ENCODE measurements at regions not wholly inside any gene's neighbourhood (a gene's known extent, or its start where the extent isn't known, plus 50 kb on each side); places are given as distances from the start of the nearest gene placed in this dataset.

DNA sequence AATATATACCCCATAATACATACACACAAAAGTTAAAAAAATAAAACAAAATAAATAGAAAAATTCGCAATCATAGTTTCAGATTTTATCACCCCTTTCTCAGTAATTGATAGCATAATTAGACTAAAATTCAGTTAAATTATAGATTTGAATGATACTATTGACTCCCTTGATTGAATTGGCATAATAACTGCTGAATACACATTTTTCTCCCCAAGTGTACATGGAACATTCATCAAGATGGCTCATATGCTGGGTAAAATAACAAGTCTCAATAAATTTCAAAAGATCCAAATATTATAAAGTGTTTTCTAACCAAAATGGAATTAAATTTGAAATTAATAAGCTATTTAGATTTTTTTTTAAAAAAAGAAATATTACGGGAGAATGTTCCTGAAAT lies 616.1 kb downstream of the MAFB start:
- TF ChIP-seq, protein P1, sequence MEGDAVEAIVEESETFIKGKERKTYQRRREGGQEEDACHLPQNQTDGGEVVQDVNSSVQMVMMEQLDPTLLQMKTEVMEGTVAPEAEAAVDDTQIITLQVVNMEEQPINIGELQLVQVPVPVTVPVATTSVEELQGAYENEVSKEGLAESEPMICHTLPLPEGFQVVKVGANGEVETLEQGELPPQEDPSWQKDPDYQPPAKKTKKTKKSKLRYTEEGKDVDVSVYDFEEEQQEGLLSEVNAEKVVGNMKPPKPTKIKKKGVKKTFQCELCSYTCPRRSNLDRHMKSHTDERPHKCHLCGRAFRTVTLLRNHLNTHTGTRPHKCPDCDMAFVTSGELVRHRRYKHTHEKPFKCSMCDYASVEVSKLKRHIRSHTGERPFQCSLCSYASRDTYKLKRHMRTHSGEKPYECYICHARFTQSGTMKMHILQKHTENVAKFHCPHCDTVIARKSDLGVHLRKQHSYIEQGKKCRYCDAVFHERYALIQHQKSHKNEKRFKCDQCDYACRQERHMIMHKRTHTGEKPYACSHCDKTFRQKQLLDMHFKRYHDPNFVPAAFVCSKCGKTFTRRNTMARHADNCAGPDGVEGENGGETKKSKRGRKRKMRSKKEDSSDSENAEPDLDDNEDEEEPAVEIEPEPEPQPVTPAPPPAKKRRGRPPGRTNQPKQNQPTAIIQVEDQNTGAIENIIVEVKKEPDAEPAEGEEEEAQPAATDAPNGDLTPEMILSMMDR (IDR thresholded peaks at IDR 0.05; ENCODE audit: extremely low read depth, missing control alignments) = no peak
- DNase-seq (ENCODE audit: low spot score) = no peak

DNA sequence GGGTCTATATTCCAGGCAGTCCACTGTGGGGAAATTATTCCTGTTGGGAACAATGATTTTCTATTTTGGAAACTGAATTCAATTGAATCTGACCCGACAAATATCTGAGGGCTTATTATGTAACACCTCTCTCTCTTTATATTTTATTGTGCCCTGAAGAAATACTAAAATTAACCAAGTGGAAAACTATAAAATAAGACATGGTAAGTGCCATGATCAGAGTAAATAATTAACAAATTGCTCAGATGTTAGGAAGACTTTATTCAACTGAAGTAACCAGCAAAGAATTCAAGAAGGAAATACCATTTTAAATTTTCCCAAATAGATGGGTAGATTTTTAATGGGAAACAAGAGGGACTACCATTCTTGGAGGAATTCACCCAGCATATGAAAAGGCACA lies 632.9 kb downstream of the MAFB start:
- no peak for DNase-seq (ENCODE audit: low spot score)
- TF ChIP-seq, protein P1 (IDR thresholded peaks at IDR 0.05; ENCODE audit: extremely low read depth, missing control alignments) = no peak

DNA sequence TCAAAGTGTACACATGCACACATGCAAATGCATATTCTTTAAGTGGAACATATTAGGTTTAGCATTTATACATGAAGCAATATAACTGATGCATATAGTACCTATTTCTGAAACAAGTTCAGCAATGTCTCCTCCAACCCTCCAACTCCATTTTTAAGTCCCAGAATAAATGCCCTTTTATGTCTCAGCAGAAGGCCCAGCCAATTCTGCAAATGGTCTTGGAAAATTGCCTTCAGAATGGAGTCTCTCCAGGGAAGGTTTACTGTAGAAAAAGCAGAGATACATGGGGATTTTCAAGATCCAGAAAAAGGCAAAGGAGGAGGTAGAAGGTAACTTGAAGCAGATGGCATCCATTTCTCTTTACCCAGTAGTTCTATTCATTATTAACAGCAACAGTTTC lies 633.3 kb downstream of the MAFB start:
- TF ChIP-seq, protein P1 (IDR thresholded peaks at IDR 0.05; ENCODE audit: extremely low read depth, missing control alignments) = no peak

DNA sequence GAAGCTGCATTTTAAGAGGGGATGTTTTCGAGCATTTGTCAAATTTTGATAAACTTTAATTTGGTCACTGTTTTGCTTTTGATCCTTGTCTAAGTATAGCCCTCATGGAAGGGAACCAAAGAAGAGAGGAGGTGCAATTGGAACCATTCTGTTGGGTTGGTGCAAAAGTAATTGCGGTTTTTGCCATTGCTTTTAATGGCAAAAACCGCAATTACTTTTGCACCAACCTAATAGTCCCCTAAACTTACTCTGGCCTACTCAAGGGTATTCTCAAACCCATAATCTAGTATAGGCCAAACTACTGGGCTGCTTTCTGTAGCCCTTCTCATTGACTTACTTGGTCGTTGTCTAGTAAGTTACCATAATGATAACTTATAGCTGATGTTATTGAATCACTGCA lies 634.7 kb downstream of the MAFB start:
- TF ChIP-seq, protein P1 (IDR thresholded peaks at IDR 0.05; ENCODE audit: extremely low read depth, missing control alignments) = no peak
- DNase-seq (ENCODE audit: low spot score) = no peak

More for the DNA sequence above, 633.3 kb downstream of the MAFB start:
- no peak for DNase-seq (ENCODE audit: low spot score)

DNA sequence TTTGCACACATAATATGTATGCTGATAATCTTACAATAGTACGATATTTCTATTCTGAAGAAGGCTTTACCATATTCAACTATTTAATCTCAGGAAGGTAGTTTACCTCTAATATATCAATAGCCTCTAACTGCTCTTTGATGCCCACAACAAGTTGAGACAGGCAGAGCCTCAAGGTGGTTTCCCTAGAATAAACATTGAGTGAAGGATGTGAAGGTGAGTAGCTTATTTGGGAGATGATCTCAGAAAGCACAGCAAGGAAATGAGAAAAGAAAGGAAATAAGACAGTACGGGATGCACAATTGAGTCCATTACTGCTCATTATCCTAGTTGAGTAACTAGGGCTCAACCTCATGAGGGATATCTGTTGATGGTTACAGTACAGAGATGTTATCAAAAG lies 638.4 kb downstream of the MAFB start:
- no peak for DNase-seq (ENCODE audit: low spot score)
- TF ChIP-seq, protein P1 (IDR thresholded peaks at IDR 0.05; ENCODE audit: extremely low read depth, missing control alignments) = no peak

DNA sequence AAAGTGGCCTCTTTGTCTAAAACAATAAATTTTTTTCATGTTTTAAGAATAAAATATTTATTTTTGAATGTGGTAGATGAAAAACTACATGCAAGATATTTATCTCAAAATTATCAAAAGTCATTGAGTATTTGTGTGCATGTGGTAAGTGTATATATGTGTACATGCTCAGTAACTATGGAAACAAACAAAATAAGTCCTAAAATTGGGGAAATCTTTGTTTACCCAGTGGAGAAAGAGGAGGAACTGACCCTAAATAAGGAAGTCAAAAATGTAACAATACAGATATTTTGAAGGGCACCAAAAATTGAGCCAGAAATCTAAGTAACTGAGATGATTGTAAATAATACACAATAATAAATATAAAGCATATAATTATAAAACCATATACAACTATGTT lies 639.2 kb downstream of the MAFB start:
- DNase-seq (ENCODE audit: low spot score) = no peak
- TF ChIP-seq, protein P1 (IDR thresholded peaks at IDR 0.05; ENCODE audit: extremely low read depth, missing control alignments) = no peak

DNA sequence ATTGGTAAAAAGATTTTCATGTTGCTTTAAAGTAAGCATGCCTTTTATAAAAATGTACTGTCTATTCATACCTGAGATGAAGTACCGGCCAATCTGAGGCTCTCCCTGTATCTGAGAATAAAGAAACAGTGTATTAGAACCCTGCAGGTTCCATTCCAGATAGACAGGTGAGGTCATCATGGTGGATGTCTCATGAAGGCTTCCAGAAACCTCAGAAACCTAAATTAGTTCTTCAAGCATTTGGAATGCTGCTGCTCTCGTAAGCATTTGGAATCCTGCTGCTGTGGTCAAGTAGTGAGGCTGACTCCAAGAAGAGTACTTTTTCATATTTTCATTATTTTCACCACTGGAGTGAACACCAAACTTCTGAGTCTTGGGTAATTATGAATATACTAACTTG lies 642.3 kb downstream of the MAFB start:
- TF ChIP-seq, protein P1 (IDR thresholded peaks at IDR 0.05; ENCODE audit: extremely low read depth, missing control alignments) = no peak
- DNase-seq (ENCODE audit: low spot score) = no peak
